GM18519 (cell line): ENCODE measurements at regions not wholly inside any gene's neighbourhood (a gene's known extent, or its start where the extent isn't known, plus 50 kb on each side); places are given as distances from the start of the nearest gene placed in this dataset.
"Not testable (repeated sequence)": the region's sequence is repeated elsewhere in the genome, so short reads cannot be mapped to it uniquely, and the experiment has no call there.

Experiments used
- ATAC-seq: cut with Tn5 transposase; IDR thresholded peaks from one replicate; pipeline ENCODE4 v1.9.1; 2021; ENCODE audit warnings: mild to moderate bottlenecking, moderate library complexity; ENCODE audit not compliant: unreplicated experiment, low FRiP score

DNA sequence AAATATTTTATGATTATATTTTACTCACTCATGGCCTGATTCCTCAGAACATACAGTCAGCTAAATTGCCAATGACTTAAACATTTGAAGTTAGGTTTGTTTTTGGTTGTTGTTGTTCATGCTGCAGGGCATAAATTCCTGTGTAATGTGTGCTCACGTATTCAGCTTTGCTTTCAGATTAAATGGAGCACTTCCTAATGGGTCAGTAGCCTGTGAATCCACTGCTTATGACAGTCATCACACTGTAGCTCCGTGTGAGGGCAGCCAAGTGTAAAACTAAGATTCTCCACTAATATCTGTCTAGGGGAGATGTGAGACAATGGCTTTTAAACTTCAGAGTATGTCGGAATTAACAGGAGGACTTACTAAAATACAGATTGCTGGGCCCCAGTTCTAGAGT is 955.8 kb downstream of the SPATA31A7 start:
- not testable (repeated sequence) for ATAC-seq
